ENCODE measurements at regions not wholly inside any gene's neighbourhood (a gene's known extent, or its start where the extent isn't known, plus 50 kb on each side); places are given as distances from the start of the nearest gene placed in this dataset.

DNA sequence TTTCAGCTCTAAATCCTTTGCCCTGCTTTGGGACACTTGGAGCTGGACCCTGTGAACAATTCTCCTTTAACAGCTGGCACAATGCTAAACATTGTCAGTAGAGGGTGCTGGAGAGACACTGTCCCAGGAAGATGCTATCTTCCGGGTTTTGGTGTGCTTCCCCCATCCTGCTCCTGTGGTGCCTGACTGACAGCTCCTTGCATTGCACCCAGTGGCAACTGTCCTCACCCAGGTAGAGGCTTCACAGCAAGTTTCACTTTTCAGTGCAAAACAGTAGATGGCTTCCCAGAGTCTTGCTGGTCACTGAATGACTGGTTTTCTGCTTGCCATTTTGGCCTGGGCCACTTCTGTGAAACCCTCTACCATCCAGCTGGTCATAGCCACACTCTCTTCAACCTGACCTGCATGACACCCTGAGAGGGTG, 77.3 kb downstream of the CDC14C start:
- TF ChIP-seq CEBPB (IDR thresholded peaks at IDR 0.05; ENCODE audit: low read depth) (no peak), JUND (IDR thresholded peaks at IDR 0.05) (no peak), ELF1 (IDR thresholded peaks at IDR 0.05; ENCODE audit: borderline replicate concordance, low read depth) (no peak), EZH2 (IDR thresholded peaks at IDR 0.05) (no peak)
- TF ChIP-seq, protein P1, sequence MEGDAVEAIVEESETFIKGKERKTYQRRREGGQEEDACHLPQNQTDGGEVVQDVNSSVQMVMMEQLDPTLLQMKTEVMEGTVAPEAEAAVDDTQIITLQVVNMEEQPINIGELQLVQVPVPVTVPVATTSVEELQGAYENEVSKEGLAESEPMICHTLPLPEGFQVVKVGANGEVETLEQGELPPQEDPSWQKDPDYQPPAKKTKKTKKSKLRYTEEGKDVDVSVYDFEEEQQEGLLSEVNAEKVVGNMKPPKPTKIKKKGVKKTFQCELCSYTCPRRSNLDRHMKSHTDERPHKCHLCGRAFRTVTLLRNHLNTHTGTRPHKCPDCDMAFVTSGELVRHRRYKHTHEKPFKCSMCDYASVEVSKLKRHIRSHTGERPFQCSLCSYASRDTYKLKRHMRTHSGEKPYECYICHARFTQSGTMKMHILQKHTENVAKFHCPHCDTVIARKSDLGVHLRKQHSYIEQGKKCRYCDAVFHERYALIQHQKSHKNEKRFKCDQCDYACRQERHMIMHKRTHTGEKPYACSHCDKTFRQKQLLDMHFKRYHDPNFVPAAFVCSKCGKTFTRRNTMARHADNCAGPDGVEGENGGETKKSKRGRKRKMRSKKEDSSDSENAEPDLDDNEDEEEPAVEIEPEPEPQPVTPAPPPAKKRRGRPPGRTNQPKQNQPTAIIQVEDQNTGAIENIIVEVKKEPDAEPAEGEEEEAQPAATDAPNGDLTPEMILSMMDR (IDR thresholded peaks at IDR 0.05 in 2 of 3, conservative IDR thresholded peaks at IDR 0.05 in 1 of 3; ENCODE audit: borderline replicate concordance in 1 of 3, insufficient read depth in 1 of 3, low read depth in 2 of 3, low read length in 2 of 3) = peak in 2 of 3 experiments; percentile 32 to 35; a peak in 1 of 6 replicates
